ENCODE measurements at regions not wholly inside any gene's neighbourhood (a gene's known extent, or its start where the extent isn't known, plus 50 kb on each side); places are given as distances from the start of the nearest gene placed in this dataset.
A peak's percentile ranks its signal among the peaks of the same experiment; 100 is the strongest.

- no peak for DNase-seq (ENCODE audit: low read depth)
These were observed 151.0 kb upstream of the GYPC start for GRCh38 chr2:126504949-126505348.

- no peak for DNase-seq (ENCODE audit: low read depth)
These were observed 149.2 kb upstream of the GYPC start for GRCh38 chr2:126506786-126507185.

GRCh38 chr2:126507425-126507911, 148.5 kb upstream of the GYPC start:
- DNase-seq (ENCODE audit: low read depth), result no peak

GRCh38 chr2:126510356-126510755, 145.6 kb upstream of the GYPC start:
- DNase-seq (ENCODE audit: low read depth), result no peak

- no peak for DNase-seq (ENCODE audit: low read depth)
These were observed 145.0 kb upstream of the GYPC start for GRCh38 chr2:126510960-126511359.

GRCh38 chr2:126512026-126512425, 143.9 kb upstream of the GYPC start:
- no peak for DNase-seq (ENCODE audit: low read depth)

- DNase-seq (ENCODE audit: low read depth), result no peak
These were observed 142.9 kb upstream of the GYPC start for GRCh38 chr2:126513033-126513432.

- no peak for DNase-seq (ENCODE audit: low read depth)
These were observed 140.5 kb upstream of the GYPC start for GRCh38 chr2:126515471-126515870.

- no peak for DNase-seq (ENCODE audit: low read depth)
These were observed 137.8 kb upstream of the GYPC start for GRCh38 chr2:126518196-126518595.

GRCh38 chr2:126527836-126528490, 128.0 kb upstream of the GYPC start:
- DNase-seq (ENCODE audit: low read depth), result peak; percentile 11

- DNase-seq (ENCODE audit: low read depth), result no peak
These were observed 124.9 kb upstream of the GYPC start for GRCh38 chr2:126531029-126531428.

- no peak for DNase-seq (ENCODE audit: low read depth)
These were observed 121.5 kb upstream of the GYPC start for GRCh38 chr2:126534478-126534877.

GRCh38 chr2:126535408-126535807, 120.5 kb upstream of the GYPC start:
- DNase-seq (ENCODE audit: low read depth), result no peak

GRCh38 chr2:126536605-126537200, 119.3 kb upstream of the GYPC start:
- DNase-seq (ENCODE audit: low read depth), result no peak

GRCh38 chr2:126539101-126539500, 116.9 kb upstream of the GYPC start:
- no peak for DNase-seq (ENCODE audit: low read depth)

- DNase-seq (ENCODE audit: low read depth), result no peak
These were observed 113.7 kb upstream of the GYPC start for GRCh38 chr2:126542247-126542646.

- no peak for DNase-seq (ENCODE audit: low read depth)
These were observed 112.9 kb upstream of the GYPC start for GRCh38 chr2:126543081-126543480.

- no peak for DNase-seq (ENCODE audit: low read depth)
These were observed 97.9 kb upstream of the GYPC start for GRCh38 chr2:126558029-126558428.

- no peak for DNase-seq (ENCODE audit: low read depth)
These were observed 87.2 kb upstream of the GYPC start for GRCh38 chr2:126568734-126569133.

- DNase-seq (ENCODE audit: low read depth), result no peak
These were observed 84.6 kb upstream of the GYPC start for GRCh38 chr2:126571403-126571802.

GRCh38 chr2:126575631-126576030, 80.3 kb upstream of the GYPC start:
- no peak for DNase-seq (ENCODE audit: low read depth)

- no peak for DNase-seq (ENCODE audit: low read depth)
These were observed 76.1 kb upstream of the GYPC start for GRCh38 chr2:126579868-126580267.

- no peak for DNase-seq (ENCODE audit: low read depth)
These were observed 69.6 kb upstream of the GYPC start for GRCh38 chr2:126586317-126586716.

- no peak for DNase-seq (ENCODE audit: low read depth)
These were observed 56.9 kb upstream of the GYPC start for GRCh38 chr2:126599062-126599461.
